ENCODE measurements at regions not wholly inside any gene's neighbourhood (a gene's known extent, or its start where the extent isn't known, plus 50 kb on each side); places are given as distances from the start of the nearest gene placed in this dataset.
A peak's percentile ranks its signal among the peaks of the same experiment; 100 is the strongest.

GRCh38 chr17:70624211-70624610, 454.9 kb downstream of the KCNJ2 start:
- Histone ChIP-seq H3K4me3 (ENCODE audit: control insufficient read depth in 2 of 3, extremely low read depth in 1 of 3, insufficient read depth in 2 of 3, low read depth in 1 of 3, low read length in 3 of 3) (no peak overlapping the region), H3K4me2 (ENCODE audit: control insufficient read depth, extremely low read depth, insufficient read depth, low read depth, low read length) (no peak overlapping the region), H3K27me3 (ENCODE audit: control insufficient read depth, extremely low read depth, insufficient read depth, low read length) (no peaks in the 10 kb centered on the region), H3K36me3 (ENCODE audit: control insufficient read depth in 2 of 2, extremely low read depth in 1 of 2, insufficient read depth in 2 of 2, low read length in 2 of 2) (no peaks in the 10 kb centered on the region), H3K27ac (ENCODE audit: control insufficient read depth, insufficient read depth, low read length) (no peak overlapping the region), H3K9ac (ENCODE audit: control insufficient read depth, extremely low read depth, insufficient read depth, low read length) (no peak overlapping the region), H3K9me1 (ENCODE audit: control insufficient read depth, extremely low read depth, insufficient read depth, low read length) (no peaks in the 10 kb centered on the region), H4K20me1 (ENCODE audit: control insufficient read depth, extremely low read depth, insufficient read depth, low read length) (no peaks in the 10 kb centered on the region), H3K79me2 (ENCODE audit: control insufficient read depth, insufficient read depth, low read length) (no peaks in the 10 kb centered on the region), H2AFZ (ENCODE audit: control insufficient read depth, low read length) (no peak overlapping the region), H3K4me1 (ENCODE audit: control insufficient read depth, extremely low read depth, insufficient read depth, low read length) (no peaks in the 10 kb centered on the region), H3K9me3 (ENCODE audit: control insufficient read depth, low read depth, low read length) (no peaks in the 10 kb centered on the region)
- DNase-seq (ENCODE audit: low read depth, low spot score) = no peak
- TF ChIP-seq EZH2 (IDR thresholded peaks at IDR 0.05; ENCODE audit: low read length) (no peak), CTCF (optimal IDR thresholded peaks at IDR 0.05 in 1 of 3, IDR thresholded peaks at IDR 0.05 in 1 of 3, conservative IDR thresholded peaks at IDR 0.05 in 1 of 3; ENCODE audit: extremely low read depth in 1 of 3, insufficient read depth in 2 of 3, low read length in 3 of 3) (no peak)
- no peak for FAIRE-seq
- dilution Hi-C loops (cut with MboI; ENCODE audit: extremely low pct_ligation_motif_present, low sequenced_read_pairs) = no loop called here

- peaks cover 5% of the 10 kb centered on the region for H3K27me3 ChIP-seq (ENCODE audit: control insufficient read depth, extremely low read depth, insufficient read depth, low read length)
- H3K4me1 ChIP-seq (ENCODE audit: control insufficient read depth, extremely low read depth, insufficient read depth, low read length) = no peaks in the 10 kb centered on the region
- no peak overlapping the region for H3K4me3 ChIP-seq (ENCODE audit: control insufficient read depth in 2 of 3, extremely low read depth in 1 of 3, insufficient read depth in 2 of 3, low read depth in 1 of 3, low read length in 3 of 3)
- no peak for TF ChIP-seq EZH2 (IDR thresholded peaks at IDR 0.05; ENCODE audit: low read length)
- peak in 2 of 3 experiments; percentile 31 to 33 for TF ChIP-seq CTCF (optimal IDR thresholded peaks at IDR 0.05 in 1 of 3, IDR thresholded peaks at IDR 0.05 in 1 of 3, conservative IDR thresholded peaks at IDR 0.05 in 1 of 3; ENCODE audit: extremely low read depth in 1 of 3, insufficient read depth in 2 of 3, low read length in 3 of 3)
- FAIRE-seq = no peak
- H4K20me1 ChIP-seq (ENCODE audit: control insufficient read depth, extremely low read depth, insufficient read depth, low read length) = no peaks in the 10 kb centered on the region
- no peaks in the 10 kb centered on the region for H3K79me2 ChIP-seq (ENCODE audit: control insufficient read depth, insufficient read depth, low read length)
- no peak overlapping the region for H2AFZ ChIP-seq (ENCODE audit: control insufficient read depth, low read length)
- no peak overlapping the region for H3K27ac ChIP-seq (ENCODE audit: control insufficient read depth, insufficient read depth, low read length)
- H3K9me1 ChIP-seq (ENCODE audit: control insufficient read depth, extremely low read depth, insufficient read depth, low read length) = no peaks in the 10 kb centered on the region
- dilution Hi-C loops (cut with MboI; ENCODE audit: extremely low pct_ligation_motif_present, low sequenced_read_pairs) = no loop called here
- no peaks in the 10 kb centered on the region for H3K9me3 ChIP-seq (ENCODE audit: control insufficient read depth, low read depth, low read length)
- H3K4me2 ChIP-seq (ENCODE audit: control insufficient read depth, extremely low read depth, insufficient read depth, low read depth, low read length) = no peak overlapping the region
- H3K36me3 ChIP-seq (ENCODE audit: control insufficient read depth in 2 of 2, extremely low read depth in 1 of 2, insufficient read depth in 2 of 2, low read length in 2 of 2) = no peaks in the 10 kb centered on the region
- DNase-seq (ENCODE audit: low read depth, low spot score) = no peak
- H3K9ac ChIP-seq (ENCODE audit: control insufficient read depth, extremely low read depth, insufficient read depth, low read length) = no peak overlapping the region
Measured at GRCh38 chr17:70629902-70630301, 460.6 kb downstream of the KCNJ2 start.

Measured in keratinocyte (primary cell).